OCI-LY1 (cell line): ENCODE measurements at regions not wholly inside any gene's neighbourhood (a gene's known extent, or its start where the extent isn't known, plus 50 kb on each side); places are given as distances from the start of the nearest gene placed in this dataset.

Source experiments
- H2AFZ ChIP-seq: fragments of 200-600 bp; sonication (generic), shearing (Covaris generic); 2 replicates; pipeline ENCODE4 v1.6.0; 2014; ENCODE audit warnings: antibody characterized with exemption, mild to moderate bottlenecking, low read length
- H3F3A ChIP-seq: fragments of 200-600 bp; sonication (generic), shearing (Covaris generic); 2 replicates; pipeline ENCODE4 v1.6.0; 2014; ENCODE audit warnings: mild to moderate bottlenecking, antibody characterized with exemption, low read length, moderate library complexity; ENCODE audit not compliant: insufficient read depth
- H3K27ac ChIP-seq: fragments of 200-600 bp; sonication (generic); 2 replicates; pipeline ENCODE4 v1.5.1; 2014; ENCODE audit warnings: low read length, mixed run types, mild to moderate bottlenecking, low read depth; ENCODE audit not compliant: poor library complexity, severe bottlenecking
- H3K27me3 ChIP-seq: fragments of 200-600 bp; sonication (generic); 2 replicates; pipeline ENCODE4 v1.6.0; 2014; ENCODE audit warnings: antibody characterized with exemption, mild to moderate bottlenecking, low read length, moderate library complexity; ENCODE audit not compliant: insufficient read depth
- H3K36me3 ChIP-seq: fragments of 200-600 bp; sonication (generic); 2 replicates; pipeline ENCODE4 v1.6.1; 2014; ENCODE audit warnings: mild to moderate bottlenecking, antibody characterized with exemption, low read length, moderate library complexity, mixed read lengths; ENCODE audit not compliant: insufficient read depth
- H3K4me1 ChIP-seq: fragments of 200-600 bp; sonication (generic); 2 replicates; pipeline ENCODE4 v1.5.1; 2014; ENCODE audit warnings: mild to moderate bottlenecking, low read length, moderate library complexity; ENCODE audit not compliant: insufficient read depth, severe bottlenecking
- H3K4me2 ChIP-seq: fragments of 200-600 bp; sonication (generic), shearing (Covaris generic); 2 replicates; pipeline ENCODE4 v1.6.1; 2014; ENCODE audit warnings: low read length
- H3K4me3 ChIP-seq: fragments of 200-600 bp; sonication (generic); 2 replicates; pipeline ENCODE4 v1.5.1; 2014; ENCODE audit warnings: low read length, low read depth, mild to moderate bottlenecking, mixed read lengths; ENCODE audit not compliant: poor library complexity, severe bottlenecking
- H3K79me2 ChIP-seq: fragments of 200-600 bp; shearing (Covaris generic); 2 replicates; pipeline ENCODE4 v1.6.1; 2016; ENCODE audit warnings: mixed run types, low read length, mixed read lengths; ENCODE audit not compliant: insufficient read depth
- H3K9ac ChIP-seq: fragments of 200-600 bp; sonication (generic), shearing (Covaris generic); 2 replicates; pipeline ENCODE4 v1.6.1; 2014; ENCODE audit warnings: mild to moderate bottlenecking, low read length, mixed read lengths
- H3K9me2 ChIP-seq: fragments of 200-600 bp; sonication (generic), shearing (Covaris generic); 2 replicates; pipeline ENCODE4 v1.6.1; 2014; ENCODE audit warnings: low read depth, mild to moderate bottlenecking, low read length, mixed read lengths
- H3K9me3 ChIP-seq: fragments of 200-600 bp; shearing (Covaris generic); 2 replicates; pipeline ENCODE4 v1.6.1; 2014; ENCODE audit warnings: low read length, mixed read lengths
- H4K20me1 ChIP-seq: fragments of 200-600 bp; sonication (generic), shearing (Covaris generic); 2 replicates; pipeline ENCODE4 v1.6.0; 2016; ENCODE audit warnings: mild to moderate bottlenecking, low read length; ENCODE audit not compliant: insufficient read depth
- CTCF ChIP-seq: fragments of 200-600 bp; sonication (generic), shearing (Covaris generic); IDR thresholded peaks from 2 replicates; pipeline ENCODE4 v1.5.1; 2017; ENCODE audit warnings: mild to moderate bottlenecking, antibody characterized with exemption, low read length, moderate library complexity, mixed read lengths
- EZH2 ChIP-seq: fragments of 200-600 bp; sonication (generic), shearing (Covaris generic); IDR thresholded peaks from 2 replicates; pipeline ENCODE4 v1.8.0; 2017; ENCODE audit warnings: borderline replicate concordance, mixed run types, mild to moderate bottlenecking, antibody characterized with exemption, low read length, moderate library complexity, mixed read lengths

GRCh38 chr3:976006-976405 lies 116.8 kb upstream of the CNTN6 start:
- H3K4me3 ChIP-seq: no peak overlapping the region
- no peaks in the 10 kb centered on the region for H3K9me2 ChIP-seq
- no peak overlapping the region for H3K4me2 ChIP-seq
- no peaks in the 10 kb centered on the region for H3K36me3 ChIP-seq
- no peaks in the 10 kb centered on the region for H3F3A ChIP-seq
- H3K27ac ChIP-seq: no peak overlapping the region
- H3K9ac ChIP-seq: no peak overlapping the region
- H3K4me1 ChIP-seq: no peaks in the 10 kb centered on the region
- no peak for TF ChIP-seq CTCF
- no peak for TF ChIP-seq EZH2
- H3K27me3 ChIP-seq: no peaks in the 10 kb centered on the region
- H2AFZ ChIP-seq: no peak overlapping the region
- H3K79me2 ChIP-seq: no peaks in the 10 kb centered on the region
- no peaks in the 10 kb centered on the region for H4K20me1 ChIP-seq
- no peaks in the 10 kb centered on the region for H3K9me3 ChIP-seq

GRCh38 chr3:981156-981555 lies 111.7 kb upstream of the CNTN6 start:
- H3K4me1 ChIP-seq: no peaks in the 10 kb centered on the region
- H3K4me2 ChIP-seq: no peak overlapping the region
- TF ChIP-seq EZH2 (no peak), CTCF (no peak)
- H2AFZ ChIP-seq: no peak overlapping the region
- no peak overlapping the region for H3K27ac ChIP-seq
- H3K9ac ChIP-seq: no peak overlapping the region
- H3F3A ChIP-seq: no peaks in the 10 kb centered on the region
- no peaks in the 10 kb centered on the region for H4K20me1 ChIP-seq
- H3K4me3 ChIP-seq: no peak overlapping the region
- H3K36me3 ChIP-seq: no peaks in the 10 kb centered on the region
- H3K9me2 ChIP-seq: no peaks in the 10 kb centered on the region
- H3K27me3 ChIP-seq: no peaks in the 10 kb centered on the region
- no peaks in the 10 kb centered on the region; the same call in 1 of the 2 replicates for H3K9me3 ChIP-seq
- H3K79me2 ChIP-seq: no peaks in the 10 kb centered on the region

GRCh38 chr3:988785-989184 lies 104.0 kb upstream of the CNTN6 start:
- TF ChIP-seq CTCF (no peak), EZH2 (no peak)
- Histone ChIP-seq H3K4me2 (no peak overlapping the region), H3K27ac (no peak overlapping the region), H3K9me2 (no peaks in the 10 kb centered on the region), H2AFZ (no peak overlapping the region), H3K27me3 (no peaks in the 10 kb centered on the region), H3K36me3 (no peaks in the 10 kb centered on the region), H3K4me3 (no peak overlapping the region), H4K20me1 (no peaks in the 10 kb centered on the region), H3F3A (no peaks in the 10 kb centered on the region), H3K9ac (no peak overlapping the region), H3K9me3 (no peaks in the 10 kb centered on the region), H3K4me1 (no peaks in the 10 kb centered on the region), H3K79me2 (no peaks in the 10 kb centered on the region)
